ENCODE measurements at regions not wholly inside any gene's neighbourhood (a gene's known extent, or its start where the extent isn't known, plus 50 kb on each side); places are given as distances from the start of the nearest gene placed in this dataset.

DNA sequence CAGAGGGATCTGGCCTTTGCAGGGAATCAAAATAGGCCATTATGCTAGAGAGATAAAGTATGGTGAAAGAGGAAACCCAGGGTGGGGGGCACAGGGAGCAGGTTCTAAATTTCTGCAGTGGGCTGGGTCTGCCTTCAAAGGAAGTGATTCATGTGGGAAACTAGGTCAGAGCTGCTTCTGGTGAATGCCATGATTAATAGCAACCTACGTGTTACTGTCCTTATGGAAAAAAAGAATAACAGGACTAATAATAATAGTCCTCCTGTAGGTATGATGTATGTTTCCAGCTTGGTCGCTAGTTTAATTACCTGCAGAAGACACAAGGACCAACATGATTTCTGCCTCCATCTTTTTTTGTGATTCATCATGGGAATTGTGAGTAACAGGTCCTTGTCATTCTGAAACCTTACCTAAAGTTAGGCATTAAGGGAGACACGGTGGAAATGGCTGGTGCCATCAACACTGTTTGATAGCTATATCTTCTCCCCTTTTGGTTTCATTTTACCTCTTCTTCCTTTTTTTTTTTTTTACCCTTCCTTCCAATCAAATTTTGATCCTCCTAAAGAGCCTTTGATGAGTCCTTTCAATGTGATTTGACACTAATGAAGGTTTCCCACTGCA lies 180.4 kb downstream of the CPEB2 start:
- ChIA-PET POLR2A (ENCODE audit: partially characterized antibody) (no interaction called here), CTCF (ENCODE audit: partially characterized antibody) (no interaction called here)
- H3K4me1 Mint-ChIP-seq = peaks cover 7 to 16% (median 11%) of the 10 kb centered on the region in 4 donors
- H3K36me3 ChIP-seq (ENCODE audit: insufficient read depth, low read length) = no peaks in the 10 kb centered on the region
- no peak overlapping the region for H3K4me3 ChIP-seq (ENCODE audit: low read length in 2 of 2)
- no peak overlapping the region for H3K27ac ChIP-seq (ENCODE audit: low read depth, low read length)
- H3K9me3 Mint-ChIP-seq = peaks cover 0 to 3% (median 0%) of the 10 kb centered on the region in 8 donors
- H3K4me1 ChIP-seq (ENCODE audit: insufficient read depth, low read length) = peaks cover 5% of the 10 kb centered on the region
- H3K4me3 Mint-ChIP-seq = peak overlapping the region in 6 of 8 donors; percentile 2 to 74 (median 54)
- peaks cover 1 to 2% of the 10 kb centered on the region in 2 donors for H3K27me3 Mint-ChIP-seq
- no peaks in the 10 kb centered on the region for H3K36me3 Mint-ChIP-seq
- H3K27ac Mint-ChIP-seq = no peak overlapping the region
- DNase-seq = no peak
- H3K27me3 ChIP-seq (ENCODE audit: insufficient read depth, low read length) = no peaks in the 10 kb centered on the region
- H3K9me3 ChIP-seq (ENCODE audit: control insufficient read depth in 1 of 2, low read length in 2 of 2) = no peaks in the 10 kb centered on the region
- intact Hi-C loops (cut with micrococcal nuclease) = no loop called here

- peaks cover 5% of the 10 kb centered on the region for H3K4me1 ChIP-seq (ENCODE audit: insufficient read depth, low read length)
- CTCF ChIA-PET (ENCODE audit: partially characterized antibody) = no interaction called here
- Mint-ChIP-seq H3K9me3 (peaks cover 0 to 3% (median 0%) of the 10 kb centered on the region in 8 donors), H3K4me3 (no peak overlapping the region), H3K27me3 (peaks cover 1 to 2% of the 10 kb centered on the region in 2 donors), H3K27ac (no peak overlapping the region), H3K36me3 (no peaks in the 10 kb centered on the region), H3K4me1 (peaks cover 7 to 16% (median 11%) of the 10 kb centered on the region in 4 donors)
- no peaks in the 10 kb centered on the region for H3K27me3 ChIP-seq (ENCODE audit: insufficient read depth, low read length)
- no peak for DNase-seq
- no peaks in the 10 kb centered on the region for H3K9me3 ChIP-seq (ENCODE audit: control insufficient read depth in 1 of 2, low read length in 2 of 2)
- H3K4me3 ChIP-seq (ENCODE audit: low read length in 2 of 2) = no peak overlapping the region
- H3K27ac ChIP-seq (ENCODE audit: low read depth, low read length) = no peak overlapping the region
- H3K36me3 ChIP-seq (ENCODE audit: insufficient read depth, low read length) = no peaks in the 10 kb centered on the region
- intact Hi-C loops (cut with micrococcal nuclease) = no loop called here
- POLR2A ChIA-PET (ENCODE audit: partially characterized antibody) = no interaction called here
Measured at GRCh38 chr4:15186149-15186548, 183.9 kb downstream of the CPEB2 start.

DNA sequence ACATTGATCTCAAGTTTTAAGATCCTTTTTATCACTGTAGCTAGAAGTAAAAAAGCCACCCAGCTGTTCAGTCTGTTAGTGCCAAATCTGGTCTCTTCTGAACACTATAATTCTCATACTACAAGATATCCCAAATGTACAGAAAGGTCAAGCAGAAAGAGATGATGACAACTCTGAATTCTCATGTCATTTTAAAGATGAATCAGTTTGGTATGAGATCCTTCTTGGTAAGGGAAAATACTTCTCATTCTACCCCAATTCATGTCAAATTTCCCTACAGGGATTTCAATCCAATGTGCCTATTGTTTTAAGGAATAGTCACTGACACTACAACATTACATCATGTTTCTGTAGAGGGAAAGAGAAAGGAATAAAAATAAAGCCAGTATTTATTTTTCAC lies 184.5 kb downstream of the CPEB2 start:
- peaks cover 1 to 2% of the 10 kb centered on the region in 2 donors for H3K27me3 Mint-ChIP-seq
- POLR2A ChIA-PET (ENCODE audit: partially characterized antibody) = no interaction called here
- no peak for DNase-seq
- H3K27ac Mint-ChIP-seq = no peak overlapping the region
- H3K27me3 ChIP-seq (ENCODE audit: insufficient read depth, low read length) = no peaks in the 10 kb centered on the region
- H3K9me3 ChIP-seq (ENCODE audit: control insufficient read depth in 1 of 2, low read length in 2 of 2) = no peaks in the 10 kb centered on the region
- H3K36me3 Mint-ChIP-seq = no peaks in the 10 kb centered on the region
- no peaks in the 10 kb centered on the region for H3K36me3 ChIP-seq (ENCODE audit: insufficient read depth, low read length)
- no peak overlapping the region for H3K4me3 Mint-ChIP-seq
- H3K9me3 Mint-ChIP-seq = peaks cover 0 to 5% (median 0%) of the 10 kb centered on the region in 8 donors
- peaks cover 5% of the 10 kb centered on the region for H3K4me1 ChIP-seq (ENCODE audit: insufficient read depth, low read length)
- no peak overlapping the region for H3K4me3 ChIP-seq (ENCODE audit: low read length in 2 of 2)
- CTCF ChIA-PET (ENCODE audit: partially characterized antibody) = no interaction called here
- peaks cover 7 to 16% (median 11%) of the 10 kb centered on the region in 4 donors for H3K4me1 Mint-ChIP-seq
- intact Hi-C loops (cut with micrococcal nuclease) = no loop called here
- no peak overlapping the region for H3K27ac ChIP-seq (ENCODE audit: low read depth, low read length)

DNA sequence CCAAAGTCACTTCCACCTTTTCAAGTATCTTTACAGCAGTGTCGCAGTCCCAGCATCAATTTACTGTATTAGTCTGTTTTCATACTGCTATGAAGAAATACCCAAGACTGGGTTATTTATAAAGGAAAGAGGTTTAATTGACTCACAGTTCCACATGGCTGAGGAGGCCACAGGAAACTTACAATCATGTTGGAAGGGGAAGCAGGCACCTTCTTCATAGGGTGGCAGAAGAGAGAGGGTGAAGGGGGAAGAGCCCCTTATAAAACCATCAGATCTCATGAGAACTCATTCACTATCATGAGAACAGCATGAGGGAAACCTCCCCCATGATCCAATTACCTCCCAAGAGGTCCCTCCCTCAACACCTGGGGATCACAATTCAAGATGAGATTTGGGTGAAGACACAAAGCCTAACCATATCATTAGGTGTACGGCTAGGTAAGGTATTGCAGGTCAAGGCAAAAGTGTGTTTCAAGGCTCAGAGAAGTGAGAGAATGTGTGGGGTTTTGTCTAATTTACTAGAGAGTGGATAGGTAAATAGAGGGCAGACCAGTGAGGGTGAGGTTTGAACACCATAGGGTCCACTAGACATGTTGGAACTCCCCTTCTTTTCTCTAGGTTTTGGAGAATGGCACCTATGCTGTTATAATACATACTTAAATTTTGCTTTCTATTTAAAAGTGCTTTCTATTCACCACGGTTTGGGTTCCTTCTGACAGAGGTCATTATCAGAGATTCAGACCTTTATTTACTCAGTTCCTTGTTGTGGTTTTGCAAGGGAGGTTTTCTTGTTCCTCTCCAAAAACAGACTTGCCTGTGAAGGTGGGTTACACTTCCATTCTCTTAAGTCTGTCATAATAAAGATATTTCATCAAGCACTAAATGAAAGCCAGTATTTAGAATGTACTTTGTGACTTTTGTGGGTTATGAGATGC lies 186.6 kb downstream of the CPEB2 start:
- Mint-ChIP-seq H3K27ac (no peak overlapping the region), H3K27me3 (peaks cover 1 to 2% of the 10 kb centered on the region in 2 donors), H3K4me3 (no peak overlapping the region), H3K9me3 (peaks cover 0 to 5% (median 0%) of the 10 kb centered on the region in 8 donors), H3K36me3 (no peaks in the 10 kb centered on the region), H3K4me1 (no peaks in the 10 kb centered on the region)
- no peak for DNase-seq
- Histone ChIP-seq H3K4me1 (ENCODE audit: insufficient read depth, low read length) (no peaks in the 10 kb centered on the region), H3K27ac (ENCODE audit: low read depth, low read length) (no peak overlapping the region), H3K27me3 (ENCODE audit: insufficient read depth, low read length) (no peaks in the 10 kb centered on the region), H3K9me3 (ENCODE audit: control insufficient read depth in 1 of 2, low read length in 2 of 2) (no peaks in the 10 kb centered on the region), H3K4me3 (ENCODE audit: low read length in 2 of 2) (no peak overlapping the region), H3K36me3 (ENCODE audit: insufficient read depth, low read length) (no peaks in the 10 kb centered on the region)
- CTCF ChIA-PET (ENCODE audit: partially characterized antibody) = no interaction called here
- intact Hi-C loops (cut with micrococcal nuclease) = no loop called here
- POLR2A ChIA-PET (ENCODE audit: partially characterized antibody) = no interaction called here

DNA sequence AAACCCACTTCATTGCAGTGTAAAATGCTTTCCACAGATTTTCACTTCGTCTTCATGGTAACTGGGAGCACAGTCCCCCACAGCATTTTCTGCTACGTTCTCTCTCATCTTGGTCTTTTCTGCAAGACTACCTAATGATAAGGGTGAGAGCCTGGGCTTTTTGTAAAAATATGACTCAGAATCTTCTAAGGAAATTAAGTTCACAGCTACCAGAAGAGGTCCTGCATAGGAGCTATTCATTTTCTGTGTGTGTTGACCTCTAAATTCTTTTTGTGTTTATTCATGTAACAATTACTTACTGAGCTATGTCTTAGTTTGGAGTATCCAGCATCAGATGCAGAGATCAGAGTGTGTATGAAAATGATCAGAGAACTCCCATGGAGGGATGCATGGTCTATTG lies 192.2 kb downstream of the CPEB2 start:
- H3K27me3 Mint-ChIP-seq = peaks cover 2 to 3% of the 10 kb centered on the region in 2 donors
- Histone ChIP-seq H3K27me3 (ENCODE audit: insufficient read depth, low read length) (no peaks in the 10 kb centered on the region), H3K4me1 (ENCODE audit: insufficient read depth, low read length) (no peaks in the 10 kb centered on the region), H3K4me3 (ENCODE audit: low read length in 2 of 2) (no peak overlapping the region), H3K9me3 (ENCODE audit: control insufficient read depth in 1 of 2, low read length in 2 of 2) (no peaks in the 10 kb centered on the region), H3K36me3 (ENCODE audit: insufficient read depth, low read length) (no peaks in the 10 kb centered on the region), H3K27ac (ENCODE audit: low read depth, low read length) (no peak overlapping the region)
- no peak for DNase-seq
- peaks cover 0 to 2% (median 0%) of the 10 kb centered on the region in 8 donors for H3K9me3 Mint-ChIP-seq
- no peak overlapping the region for H3K27ac Mint-ChIP-seq
- H3K4me1 Mint-ChIP-seq = no peaks in the 10 kb centered on the region
- no peaks in the 10 kb centered on the region for H3K36me3 Mint-ChIP-seq
- POLR2A ChIA-PET (ENCODE audit: partially characterized antibody) = no interaction called here
- CTCF ChIA-PET (ENCODE audit: partially characterized antibody) = no interaction called here
- H3K4me3 Mint-ChIP-seq = no peak overlapping the region
- intact Hi-C loops (cut with micrococcal nuclease) = no loop called here

DNA sequence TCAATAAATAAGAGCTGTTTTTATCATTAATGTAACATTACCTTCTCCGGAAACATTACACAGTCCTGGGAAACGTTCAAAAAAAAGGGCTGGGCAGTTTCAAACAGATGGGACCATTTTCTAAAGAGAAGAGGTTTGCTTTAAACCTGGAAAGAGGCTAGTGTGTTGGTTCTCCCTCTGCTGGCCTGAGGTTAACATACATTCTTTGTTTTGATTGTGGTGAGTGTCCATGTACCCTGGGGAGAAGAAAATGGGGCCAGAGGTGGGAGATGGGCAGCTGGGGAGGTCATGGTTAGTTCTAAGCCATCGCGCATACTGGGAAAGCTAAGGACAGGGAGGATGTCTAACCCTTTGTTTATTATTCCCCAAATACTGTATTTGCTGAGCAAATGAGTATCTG lies 194.7 kb downstream of the CPEB2 start:
- H3K36me3 ChIP-seq (ENCODE audit: insufficient read depth, low read length) = no peaks in the 10 kb centered on the region
- no peaks in the 10 kb centered on the region for H3K9me3 ChIP-seq (ENCODE audit: control insufficient read depth in 1 of 2, low read length in 2 of 2)
- Mint-ChIP-seq H3K36me3 (no peaks in the 10 kb centered on the region), H3K4me3 (no peak overlapping the region), H3K27me3 (peaks cover 2 to 3% of the 10 kb centered on the region in 2 donors), H3K9me3 (no peaks in the 10 kb centered on the region), H3K4me1 (no peaks in the 10 kb centered on the region), H3K27ac (no peak overlapping the region)
- H3K27ac ChIP-seq (ENCODE audit: low read depth, low read length) = no peak overlapping the region
- no peak for DNase-seq
- ChIA-PET POLR2A (ENCODE audit: partially characterized antibody) (no interaction called here), CTCF (ENCODE audit: partially characterized antibody) (no interaction called here)
- H3K4me1 ChIP-seq (ENCODE audit: insufficient read depth, low read length) = no peaks in the 10 kb centered on the region
- no peaks in the 10 kb centered on the region for H3K27me3 ChIP-seq (ENCODE audit: insufficient read depth, low read length)
- intact Hi-C loops (cut with micrococcal nuclease) = no loop called here
- no peak overlapping the region for H3K4me3 ChIP-seq (ENCODE audit: low read length in 2 of 2)

GRCh38 chr4:15198070-15198727 lies 195.9 kb downstream of the CPEB2 start:
- no peaks in the 10 kb centered on the region for H3K27me3 ChIP-seq (ENCODE audit: insufficient read depth, low read length)
- no peaks in the 10 kb centered on the region for H3K36me3 ChIP-seq (ENCODE audit: insufficient read depth, low read length)
- Mint-ChIP-seq H3K4me1 (no peaks in the 10 kb centered on the region), H3K4me3 (no peak overlapping the region), H3K9me3 (no peaks in the 10 kb centered on the region), H3K27me3 (peaks cover 2 to 3% of the 10 kb centered on the region in 2 donors), H3K36me3 (no peaks in the 10 kb centered on the region), H3K27ac (no peak overlapping the region)
- POLR2A ChIA-PET (ENCODE audit: partially characterized antibody) = no interaction called here
- no peaks in the 10 kb centered on the region for H3K4me1 ChIP-seq (ENCODE audit: insufficient read depth, low read length)
- no peak overlapping the region for H3K27ac ChIP-seq (ENCODE audit: low read depth, low read length)
- intact Hi-C loops (cut with micrococcal nuclease) = no loop called here
- CTCF ChIA-PET (ENCODE audit: partially characterized antibody) = no interaction called here
- no peak for DNase-seq
- no peak overlapping the region for H3K4me3 ChIP-seq (ENCODE audit: low read length in 2 of 2)
- H3K9me3 ChIP-seq (ENCODE audit: control insufficient read depth in 1 of 2, low read length in 2 of 2) = no peaks in the 10 kb centered on the region

All from CD4-positive, alpha-beta memory T cell (primary cell).